ENCODE measurements at regions not wholly inside any gene's neighbourhood (a gene's known extent, or its start where the extent isn't known, plus 50 kb on each side); places are given as distances from the start of the nearest gene placed in this dataset.
A peak's percentile ranks its signal among the peaks of the same experiment; 100 is the strongest.
"Not testable (repeated sequence)": the region's sequence is repeated elsewhere in the genome, so short reads cannot be mapped to it uniquely, and the experiment has no call there.

GRCh38 chr15:24427055-24427400 lies 248.5 kb upstream of the NPAP1 start:
- H3K9me3 ChIP-seq (ENCODE audit: control insufficient read depth, insufficient read depth, low read length); H3K27me3 Mint-ChIP-seq (ENCODE audit: low read depth in 2 of 2); H3K36me3 Mint-ChIP-seq; H3K4me3 ChIP-seq (ENCODE audit: low read length); H3K36me3 ChIP-seq (ENCODE audit: control insufficient read depth, insufficient read depth, low read length); DNase-seq; H3K27ac ChIP-seq (ENCODE audit: low read length); intact Hi-C loops (cut with micrococcal nuclease); H3K4me1 Mint-ChIP-seq; H3K27me3 ChIP-seq (ENCODE audit: control insufficient read depth, insufficient read depth, low read length); H3K4me1 ChIP-seq (ENCODE audit: control insufficient read depth, insufficient read depth, low read length); H3K4me3 Mint-ChIP-seq; ATAC-seq; H3K27ac Mint-ChIP-seq: not testable (repeated sequence)
- WGBS (ENCODE audit: insufficient coverage): 22% methylated on average over 24 of the region's 26 CpGs
- H3K9me3 Mint-ChIP-seq: peaks cover 12% of the 10 kb centered on the region in 2 donors

GRCh38 chr15:24435075-24435820 lies 240.3 kb upstream of the NPAP1 start:
- WGBS (ENCODE audit: insufficient coverage): 61% methylated on average over 2 of the region's 2 CpGs
- ATAC-seq; H3K4me1 Mint-ChIP-seq; H3K36me3 ChIP-seq (ENCODE audit: control insufficient read depth, insufficient read depth, low read length); H3K27me3 Mint-ChIP-seq (ENCODE audit: low read depth in 2 of 2); intact Hi-C loops (cut with micrococcal nuclease); H3K27me3 ChIP-seq (ENCODE audit: control insufficient read depth, insufficient read depth, low read length); H3K36me3 Mint-ChIP-seq; H3K4me1 ChIP-seq (ENCODE audit: control insufficient read depth, insufficient read depth, low read length); H3K9me3 Mint-ChIP-seq; H3K4me3 ChIP-seq (ENCODE audit: low read length); H3K4me3 Mint-ChIP-seq; H3K9me3 ChIP-seq (ENCODE audit: control insufficient read depth, insufficient read depth, low read length); DNase-seq; H3K27ac Mint-ChIP-seq; H3K27ac ChIP-seq (ENCODE audit: low read length): not testable (repeated sequence)

GRCh38 chr15:24437270-24437669 lies 238.3 kb upstream of the NPAP1 start:
- H3K36me3 Mint-ChIP-seq; H3K4me3 ChIP-seq (ENCODE audit: low read length); H3K4me1 Mint-ChIP-seq; H3K27ac ChIP-seq (ENCODE audit: low read length); H3K27me3 ChIP-seq (ENCODE audit: control insufficient read depth, insufficient read depth, low read length); H3K36me3 ChIP-seq (ENCODE audit: control insufficient read depth, insufficient read depth, low read length); ATAC-seq; H3K9me3 Mint-ChIP-seq; intact Hi-C loops (cut with micrococcal nuclease); H3K27me3 Mint-ChIP-seq (ENCODE audit: low read depth in 2 of 2); DNase-seq; H3K4me1 ChIP-seq (ENCODE audit: control insufficient read depth, insufficient read depth, low read length); H3K27ac Mint-ChIP-seq; H3K9me3 ChIP-seq (ENCODE audit: control insufficient read depth, insufficient read depth, low read length); H3K4me3 Mint-ChIP-seq: not testable (repeated sequence)
- WGBS (ENCODE audit: insufficient coverage): 62% methylated on average over 3 of the region's 5 CpGs

GRCh38 chr15:24437735-24438134 lies 237.8 kb upstream of the NPAP1 start:
- ATAC-seq; H3K4me1 ChIP-seq (ENCODE audit: control insufficient read depth, insufficient read depth, low read length); H3K4me3 Mint-ChIP-seq; H3K9me3 Mint-ChIP-seq; H3K9me3 ChIP-seq (ENCODE audit: control insufficient read depth, insufficient read depth, low read length); H3K4me3 ChIP-seq (ENCODE audit: low read length); H3K27ac Mint-ChIP-seq; H3K4me1 Mint-ChIP-seq; H3K27me3 Mint-ChIP-seq (ENCODE audit: low read depth in 2 of 2); DNase-seq; intact Hi-C loops (cut with micrococcal nuclease); H3K36me3 ChIP-seq (ENCODE audit: control insufficient read depth, insufficient read depth, low read length); H3K27me3 ChIP-seq (ENCODE audit: control insufficient read depth, insufficient read depth, low read length); H3K27ac ChIP-seq (ENCODE audit: low read length); H3K36me3 Mint-ChIP-seq: not testable (repeated sequence)
- WGBS (ENCODE audit: insufficient coverage): 55% methylated on average over 1 of the region's 1 CpG

- H3K4me3 ChIP-seq (ENCODE audit: low read length); H3K36me3 Mint-ChIP-seq; H3K27ac Mint-ChIP-seq; H3K4me1 Mint-ChIP-seq; H3K36me3 ChIP-seq (ENCODE audit: control insufficient read depth, insufficient read depth, low read length); DNase-seq; H3K9me3 Mint-ChIP-seq; H3K4me3 Mint-ChIP-seq; H3K4me1 ChIP-seq (ENCODE audit: control insufficient read depth, insufficient read depth, low read length); H3K27ac ChIP-seq (ENCODE audit: low read length); intact Hi-C loops (cut with micrococcal nuclease); H3K9me3 ChIP-seq (ENCODE audit: control insufficient read depth, insufficient read depth, low read length); H3K27me3 ChIP-seq (ENCODE audit: control insufficient read depth, insufficient read depth, low read length); H3K27me3 Mint-ChIP-seq (ENCODE audit: low read depth in 2 of 2): not testable (repeated sequence)
- 32% methylated on average over 25 of the region's 49 CpGs for WGBS (ENCODE audit: insufficient coverage)
- peak in 1 of 3 donors; percentile 32 for ATAC-seq
Observed at GRCh38 chr15:24477107-24478025, 198.2 kb upstream of the NPAP1 start.

GRCh38 chr15:24485885-24486567 lies 189.5 kb upstream of the NPAP1 start:
- DNase-seq; H3K4me1 ChIP-seq (ENCODE audit: control insufficient read depth, insufficient read depth, low read length); H3K36me3 ChIP-seq (ENCODE audit: control insufficient read depth, insufficient read depth, low read length); H3K27me3 ChIP-seq (ENCODE audit: control insufficient read depth, insufficient read depth, low read length); H3K9me3 ChIP-seq (ENCODE audit: control insufficient read depth, insufficient read depth, low read length); ATAC-seq; H3K27ac Mint-ChIP-seq; H3K4me3 ChIP-seq (ENCODE audit: low read length); H3K27me3 Mint-ChIP-seq (ENCODE audit: low read depth in 2 of 2); H3K27ac ChIP-seq (ENCODE audit: low read length); H3K4me1 Mint-ChIP-seq; intact Hi-C loops (cut with micrococcal nuclease); H3K36me3 Mint-ChIP-seq; H3K4me3 Mint-ChIP-seq: not testable (repeated sequence)
- 88% methylated on average over 14 of the region's 14 CpGs for WGBS (ENCODE audit: insufficient coverage)
- H3K9me3 Mint-ChIP-seq: peaks cover 2 to 26% of the 10 kb centered on the region in 2 donors

- H3K4me3 Mint-ChIP-seq; intact Hi-C loops (cut with micrococcal nuclease); H3K36me3 Mint-ChIP-seq; DNase-seq; H3K36me3 ChIP-seq (ENCODE audit: control insufficient read depth, insufficient read depth, low read length); H3K27ac ChIP-seq (ENCODE audit: low read length); H3K27ac Mint-ChIP-seq; H3K4me1 ChIP-seq (ENCODE audit: control insufficient read depth, insufficient read depth, low read length); H3K9me3 ChIP-seq (ENCODE audit: control insufficient read depth, insufficient read depth, low read length); H3K4me1 Mint-ChIP-seq; H3K4me3 ChIP-seq (ENCODE audit: low read length); H3K27me3 Mint-ChIP-seq (ENCODE audit: low read depth in 2 of 2); ATAC-seq; H3K27me3 ChIP-seq (ENCODE audit: control insufficient read depth, insufficient read depth, low read length): not testable (repeated sequence)
- 76% methylated on average over 7 of the region's 8 CpGs for WGBS (ENCODE audit: insufficient coverage)
- peaks cover 2 to 23% of the 10 kb centered on the region in 2 donors for H3K9me3 Mint-ChIP-seq
Observed at GRCh38 chr15:24488164-24488907, 187.2 kb upstream of the NPAP1 start.
